Suprapubic skin (tissue), 4 donors: ENCODE measurements at regions not wholly inside any gene's neighbourhood (a gene's known extent, or its start where the extent isn't known, plus 50 kb on each side); places are given as distances from the start of the nearest gene placed in this dataset.

Experiments
- DNase-seq, 2 donors: peaks; one replicate each; pipeline ENCODE4 v3.0.0-alpha.2; 2019; ENCODE audit warnings: low spot score in 2 of 2
- H3K27ac ChIP-seq: fragments of 200-600 bp; sonication (generic); one replicate; pipeline ENCODE4 v1.5.1; 2019
- H3K27me3 ChIP-seq: fragments of 200-600 bp; sonication (generic); one replicate; pipeline ENCODE4 v1.5.1; 2019
- H3K36me3 ChIP-seq: fragments of 200-600 bp; sonication (generic); one replicate; pipeline ENCODE4 v1.5.1; 2019
- H3K4me1 ChIP-seq: fragments of 200-600 bp; sonication (generic); one replicate; pipeline ENCODE4 v1.5.1; 2019
- H3K4me3 ChIP-seq: fragments of 200-600 bp; sonication (generic); one replicate; pipeline ENCODE4 v1.5.1; 2019; ENCODE audit warnings: mild to moderate bottlenecking
- H3K9me3 ChIP-seq: fragments of 200-600 bp; sonication (generic); one replicate; pipeline ENCODE4 v1.5.1; 2019
- CTCF ChIP-seq, 2 donors: fragments of 200-600 bp in 1 of 2; fragments of 450-650 bp in 1 of 2; sonication (generic) in 1 of 2; IDR thresholded peaks; one replicate each; pipeline ENCODE4 v1.5.1; 2016 to 2019; ENCODE audit warnings: antibody characterized with exemption in 2 of 2, mild to moderate bottlenecking in 1 of 2, moderate library complexity in 1 of 2
- EP300 ChIP-seq: sonication (generic); formaldehyde crosslinking; IDR thresholded peaks from one replicate; pipeline ENCODE4 v1.6.1; 2017; ENCODE audit warnings: antibody characterized with exemption
- POLR2A ChIP-seq, 2 donors: fragments of 450-650 bp; IDR thresholded peaks; one replicate each; pipeline ENCODE4 v1.6.1; 2017; ENCODE audit warnings: antibody characterized with exemption in 2 of 2, mild to moderate bottlenecking in 2 of 2, moderate library complexity in 2 of 2
- POLR2AphosphoS5 ChIP-seq, 3 donors: sonication (generic); formaldehyde crosslinking; IDR thresholded peaks; one replicate each; pipeline ENCODE4 v1.6.1; 2017; ENCODE audit warnings: antibody characterized with exemption in 3 of 3
- WGBS: methylation state at CpG from one replicate; pipeline ENCODE4 v1.1.5; 2018; 5-methylcytosine and 5-hydroxymethylcytosine counted together

GRCh38 chr13:70336866-70337265 lies 228.6 kb upstream of the KLHL1 start:
- no peak overlapping the region for H3K4me3 ChIP-seq
- 61% methylated on average over 3 of the region's 3 CpGs for WGBS
- TF ChIP-seq EP300 (no peak), POLR2A (IDR thresholded peaks at IDR 0.05) (no peak), POLR2AphosphoS5 (IDR thresholded peaks at IDR 0.05) (no peak), CTCF (IDR thresholded peaks at IDR 0.05) (no peak)
- no peaks in the 10 kb centered on the region for H3K4me1 ChIP-seq
- DNase-seq = no peak
- no peaks in the 10 kb centered on the region for H3K36me3 ChIP-seq
- no peak overlapping the region for H3K27ac ChIP-seq
- no peaks in the 10 kb centered on the region for H3K27me3 ChIP-seq
- H3K9me3 ChIP-seq = peaks cover 6% of the 10 kb centered on the region

- DNase-seq = no peak
- Histone ChIP-seq H3K27me3 (no peaks in the 10 kb centered on the region), H3K36me3 (no peaks in the 10 kb centered on the region), H3K4me1 (no peaks in the 10 kb centered on the region), H3K27ac (no peak overlapping the region), H3K9me3 (no peaks in the 10 kb centered on the region), H3K4me3 (no peak overlapping the region)
- TF ChIP-seq POLR2A (IDR thresholded peaks at IDR 0.05) (no peak), EP300 (no peak), CTCF (IDR thresholded peaks at IDR 0.05) (no peak), POLR2AphosphoS5 (IDR thresholded peaks at IDR 0.05) (no peak)
- WGBS = 92% methylated on average over 2 of the region's 2 CpGs
Measured at GRCh38 chr13:70333752-70334151, 225.5 kb upstream of the KLHL1 start.

- TF ChIP-seq EP300 = no peak
- no peak for TF ChIP-seq POLR2A (IDR thresholded peaks at IDR 0.05)
- no peak for TF ChIP-seq CTCF (IDR thresholded peaks at IDR 0.05)
- no peak for TF ChIP-seq POLR2AphosphoS5 (IDR thresholded peaks at IDR 0.05)
- Histone ChIP-seq H3K4me1 (no peaks in the 10 kb centered on the region), H3K4me3 (no peak overlapping the region), H3K9me3 (no peaks in the 10 kb centered on the region), H3K27ac (no peak overlapping the region), H3K36me3 (no peaks in the 10 kb centered on the region), H3K27me3 (no peaks in the 10 kb centered on the region)
- DNase-seq = no peak
- WGBS = 93% methylated on average over 2 of the region's 2 CpGs
Measured at GRCh38 chr13:70330697-70331361, 222.6 kb upstream of the KLHL1 start.

- no peak for DNase-seq
- Histone ChIP-seq H3K27ac (no peak overlapping the region), H3K4me1 (no peaks in the 10 kb centered on the region), H3K27me3 (no peaks in the 10 kb centered on the region), H3K4me3 (no peak overlapping the region), H3K36me3 (no peaks in the 10 kb centered on the region), H3K9me3 (peaks cover 4% of the 10 kb centered on the region)
- TF ChIP-seq EP300 (no peak), POLR2A (IDR thresholded peaks at IDR 0.05) (no peak), POLR2AphosphoS5 (IDR thresholded peaks at IDR 0.05) (no peak), CTCF (IDR thresholded peaks at IDR 0.05) (no peak)
- 56% methylated on average over 2 of the region's 2 CpGs for WGBS
Measured at GRCh38 chr13:70324519-70324918, 216.3 kb upstream of the KLHL1 start.

GRCh38 chr13:70311191-70311590 lies 202.9 kb upstream of the KLHL1 start:
- DNase-seq = no peak
- 53% methylated on average over 2 of the region's 2 CpGs for WGBS

More at GRCh38 chr13:70311191-70311590, 202.9 kb upstream of the KLHL1 start:
- H3K9me3 ChIP-seq = no peaks in the 10 kb centered on the region
- no peak for TF ChIP-seq POLR2A (IDR thresholded peaks at IDR 0.05)
- no peak for TF ChIP-seq CTCF (IDR thresholded peaks at IDR 0.05)
- no peak for TF ChIP-seq POLR2AphosphoS5 (IDR thresholded peaks at IDR 0.05)
- TF ChIP-seq EP300 = no peak
- no peak overlapping the region for H3K4me3 ChIP-seq
- H3K4me1 ChIP-seq = no peaks in the 10 kb centered on the region
- no peak overlapping the region for H3K27ac ChIP-seq
- no peaks in the 10 kb centered on the region for H3K36me3 ChIP-seq
- H3K27me3 ChIP-seq = no peaks in the 10 kb centered on the region
